OCI-LY7 (cell line): ENCODE measurements at regions not wholly inside any gene's neighbourhood (a gene's known extent, or its start where the extent isn't known, plus 50 kb on each side); places are given as distances from the start of the nearest gene placed in this dataset.

Experiments used
- BruUV-seq: library from RNA; stranded (reverse); fragments of 400-500 nt; replicated peaks from 2 replicates; lab custom pipeline; 2021; lab: Mats Ljungman, UMichigan
- CTCF ChIA-PET: fragments of 300-600 bp; sonication (Branson Sonifier 250); formaldehyde crosslinking; loops from one replicate; lab custom pipeline; 2022; ENCODE audit warnings: antibody characterized with exemption; ENCODE audit not compliant: unreplicated experiment; lab: Charles Lee
- POLR2A ChIA-PET: fragments of 300-600 bp; sonication (Branson Sonifier 250); formaldehyde crosslinking; loops from one replicate; lab custom pipeline; 2022; ENCODE audit warnings: antibody characterized with exemption; lab: Charles Lee
- DNase-seq: peaks from one replicate; pipeline ENCODE4 v3.0.0-alpha.2; 2015; ENCODE audit warnings: low spot score
- H2AFZ ChIP-seq: fragments of 200-600 bp; sonication (generic), shearing (Covaris generic); 2 replicates; pipeline ENCODE4 v1.6.1; 2014; ENCODE audit warnings: mild to moderate bottlenecking, antibody characterized with exemption, low read length, moderate library complexity
- H3K27ac ChIP-seq: fragments of 200-600 bp; sonication (generic); 2 replicates; pipeline ENCODE4 v1.5.1; 2014; ENCODE audit warnings: mixed run types, low read depth, mild to moderate bottlenecking, moderate library complexity, low read length, inconsistent platforms; ENCODE audit not compliant: poor library complexity, severe bottlenecking
- H3K36me3 ChIP-seq: fragments of 200-600 bp; sonication (generic); 2 replicates; pipeline ENCODE4 v1.6.1; 2014; ENCODE audit warnings: mild to moderate bottlenecking, antibody characterized with exemption, low read length, moderate library complexity, mixed read lengths; ENCODE audit not compliant: insufficient read depth
- H3K4me1 ChIP-seq: fragments of 200-600 bp; sonication (generic); 2 replicates; pipeline ENCODE4 v1.5.1; 2014; ENCODE audit warnings: mild to moderate bottlenecking, low read length; ENCODE audit not compliant: insufficient read depth, poor library complexity, severe bottlenecking
- H3K4me2 ChIP-seq: fragments of 200-600 bp; sonication (generic); 2 replicates; pipeline ENCODE4 v1.6.1; 2014; ENCODE audit warnings: mild to moderate bottlenecking, low read length
- H3K4me3 ChIP-seq: fragments of 200-600 bp; sonication (generic); 2 replicates; pipeline ENCODE4 v1.5.1; 2014; ENCODE audit warnings: mild to moderate bottlenecking, low read depth, low read length; ENCODE audit not compliant: poor library complexity, severe bottlenecking
- H3K79me2 ChIP-seq: fragments of 200-600 bp; sonication (generic); 2 replicates; pipeline ENCODE4 v1.6.1; 2016; ENCODE audit warnings: low read depth, mild to moderate bottlenecking, low read length, moderate library complexity, mixed read lengths; ENCODE audit not compliant: insufficient read depth
- H3K9me2 ChIP-seq: fragments of 200-600 bp; sonication (generic); 2 replicates; pipeline ENCODE4 v1.6.1; 2016; ENCODE audit warnings: mild to moderate bottlenecking, low read length, mixed read lengths; ENCODE audit not compliant: insufficient read depth
- H3K9me3 ChIP-seq: fragments of 200-600 bp; sonication (generic); 2 replicates; pipeline ENCODE4 v1.6.1; 2014; ENCODE audit warnings: mild to moderate bottlenecking, mixed run types, low read length, mixed read lengths
- H4K20me1 ChIP-seq: fragments of 200-600 bp; sonication (generic); 2 replicates; pipeline ENCODE4 v1.6.1; 2014; ENCODE audit warnings: mild to moderate bottlenecking, antibody characterized with exemption, low read length, moderate library complexity, mixed read lengths; ENCODE audit not compliant: insufficient read depth
- EZH2phosphoT487 ChIP-seq: fragments of 200-600 bp; sonication (generic); IDR thresholded peaks from 2 replicates; pipeline ENCODE4 v1.6.1; 2018; ENCODE audit warnings: low read depth, borderline replicate concordance, mild to moderate bottlenecking, mixed run types, antibody characterized with exemption, low read length, moderate library complexity, mixed read lengths
- intact Hi-C: fragments of 100-400 bp; cut with micrococcal nuclease; formaldehyde crosslinking; loops from one replicate; pipeline ENCODE4 v1.10.0; 2022; ENCODE audit not compliant: unreplicated experiment
- TF ChIP-seq, protein P1 (sequence below): fragments of 200-600 bp; sonication (generic); conservative IDR thresholded peaks from 2 replicates; pipeline ENCODE4 v1.5.1; 2014; ENCODE audit warnings: mild to moderate bottlenecking, antibody characterized with exemption, low read length, moderate library complexity, mixed read lengths

DNA sequence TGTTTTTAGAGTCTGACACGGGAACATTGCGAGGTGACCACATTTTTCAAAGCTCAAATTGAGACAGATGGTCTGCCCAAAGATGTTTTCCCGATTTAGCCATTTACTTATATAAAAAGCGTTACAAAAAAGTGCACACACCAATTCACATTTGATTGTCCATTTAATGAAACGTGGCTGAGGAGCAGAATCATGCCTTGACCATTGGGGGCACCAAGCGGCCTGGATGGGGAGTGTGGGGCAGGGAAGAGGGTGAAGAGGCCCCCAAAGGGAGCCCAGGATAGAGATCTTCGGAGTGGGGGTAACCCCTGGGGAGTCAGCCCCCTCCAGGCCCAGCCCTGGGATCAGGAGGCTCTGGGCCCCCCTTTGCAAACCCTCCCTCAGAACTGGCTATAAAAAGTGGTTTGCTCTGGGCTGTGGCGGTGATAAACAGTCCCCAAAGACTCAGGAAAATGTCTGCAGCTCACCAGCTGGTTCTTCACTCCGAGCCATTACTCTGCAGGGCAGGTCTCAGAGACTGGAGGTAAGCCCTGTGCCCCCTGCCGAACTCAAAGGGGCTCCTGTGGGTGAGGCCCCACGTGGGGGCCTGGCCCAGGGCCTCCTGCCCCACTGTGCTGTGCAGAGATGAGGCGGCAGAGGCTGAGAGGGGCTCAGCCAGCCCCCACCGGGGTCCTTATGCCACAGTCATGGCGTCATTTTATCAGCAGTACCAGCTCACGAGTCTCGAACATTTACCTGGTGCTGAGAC lies 105.9 kb upstream of the SEC14L1 start:
- no peaks in the 10 kb centered on the region for H3K9me2 ChIP-seq
- H3K4me1 ChIP-seq = peaks cover 52% of the 10 kb centered on the region
- H3K4me3 ChIP-seq = peak overlapping the region; percentile 2
- H3K79me2 ChIP-seq = no peaks in the 10 kb centered on the region
- peaks cover 11% of the 10 kb centered on the region; the same call in 1 of the 2 replicates for H3K9me3 ChIP-seq
- CTCF ChIA-PET = interaction anchor here (1.4 kb wide), 1 partner anchor 167 kb away, joined by 6 read pairs; the partner anchor contains the start of gene MGAT5B
- intact Hi-C loops = no loop called here
- peak; percentile 23 for DNase-seq
- no peaks in the 10 kb centered on the region; the same call in 1 of the 2 replicates for H3K36me3 ChIP-seq
- H3K27ac ChIP-seq = peak overlapping the region; percentile 36
- H3K4me2 ChIP-seq = peak overlapping the region; percentile 72
- H4K20me1 ChIP-seq = no peaks in the 10 kb centered on the region
- TF ChIP-seq EZH2phosphoT487 = no peak
- TF ChIP-seq, protein P1, sequence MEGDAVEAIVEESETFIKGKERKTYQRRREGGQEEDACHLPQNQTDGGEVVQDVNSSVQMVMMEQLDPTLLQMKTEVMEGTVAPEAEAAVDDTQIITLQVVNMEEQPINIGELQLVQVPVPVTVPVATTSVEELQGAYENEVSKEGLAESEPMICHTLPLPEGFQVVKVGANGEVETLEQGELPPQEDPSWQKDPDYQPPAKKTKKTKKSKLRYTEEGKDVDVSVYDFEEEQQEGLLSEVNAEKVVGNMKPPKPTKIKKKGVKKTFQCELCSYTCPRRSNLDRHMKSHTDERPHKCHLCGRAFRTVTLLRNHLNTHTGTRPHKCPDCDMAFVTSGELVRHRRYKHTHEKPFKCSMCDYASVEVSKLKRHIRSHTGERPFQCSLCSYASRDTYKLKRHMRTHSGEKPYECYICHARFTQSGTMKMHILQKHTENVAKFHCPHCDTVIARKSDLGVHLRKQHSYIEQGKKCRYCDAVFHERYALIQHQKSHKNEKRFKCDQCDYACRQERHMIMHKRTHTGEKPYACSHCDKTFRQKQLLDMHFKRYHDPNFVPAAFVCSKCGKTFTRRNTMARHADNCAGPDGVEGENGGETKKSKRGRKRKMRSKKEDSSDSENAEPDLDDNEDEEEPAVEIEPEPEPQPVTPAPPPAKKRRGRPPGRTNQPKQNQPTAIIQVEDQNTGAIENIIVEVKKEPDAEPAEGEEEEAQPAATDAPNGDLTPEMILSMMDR = peak; percentile 55; the same call in 1 of the 2 replicates
- POLR2A ChIA-PET = interaction anchor here (0.5 to 0.6 kb wide), 3 partner anchors 34 to 431 kb away, joined by 3 to 7 read pairs (median 3); no protein-coding TSS in a partner anchor
- H2AFZ ChIP-seq = peak overlapping the region; percentile 30
- BruUV-seq = no TSS peak

DNA sequence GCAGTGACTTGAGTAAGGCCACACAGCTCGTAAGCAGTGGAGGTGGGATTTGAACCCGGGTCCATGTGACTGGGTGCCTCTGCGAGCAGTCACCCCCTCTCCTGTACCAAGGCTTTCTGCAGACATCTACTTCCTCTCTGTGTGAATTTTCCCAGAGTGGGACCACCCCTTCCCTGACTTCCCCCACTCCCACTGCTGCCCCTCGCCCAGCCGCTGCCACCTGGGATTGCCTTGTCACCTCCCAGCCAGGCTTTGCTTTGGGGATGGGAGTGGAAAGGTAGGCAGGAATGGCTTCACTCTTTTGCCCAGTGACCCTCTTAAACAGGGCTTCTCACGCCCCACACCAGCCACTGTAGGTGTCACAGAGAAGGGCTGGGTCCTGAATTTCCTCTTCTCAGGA lies 105.2 kb upstream of the SEC14L1 start:
- POLR2A ChIA-PET = interaction anchor here (0.5 to 0.6 kb wide), 2 partner anchors 35 to 184 kb away, joined by 3 read pairs; no protein-coding TSS in a partner anchor
- H3K27ac ChIP-seq = peak overlapping the region; percentile 36
- no peaks in the 10 kb centered on the region for H3K9me2 ChIP-seq
- H3K4me3 ChIP-seq = peak overlapping the region; percentile 53
- H3K4me2 ChIP-seq = peak overlapping the region; percentile 72
- no peak for TF ChIP-seq EZH2phosphoT487
- TF ChIP-seq, protein P1 = no peak
- H3K79me2 ChIP-seq = no peaks in the 10 kb centered on the region
- CTCF ChIA-PET = interaction anchor here (1.4 kb wide), 1 partner anchor 168 kb away, joined by 6 read pairs; the partner anchor contains the start of gene MGAT5B
- no peak overlapping the region; the same call in 1 of the 2 replicates for H2AFZ ChIP-seq
- BruUV-seq = no TSS peak
- peaks cover 52% of the 10 kb centered on the region for H3K4me1 ChIP-seq
- no peak for DNase-seq
- H4K20me1 ChIP-seq = no peaks in the 10 kb centered on the region
- H3K9me3 ChIP-seq = peaks cover 11% of the 10 kb centered on the region; the same call in 1 of the 2 replicates
- no peaks in the 10 kb centered on the region; the same call in 1 of the 2 replicates for H3K36me3 ChIP-seq
- intact Hi-C loops = no loop called here
